A549 (cell line): ENCODE measurements at regions not wholly inside any gene's neighbourhood (a gene's known extent, or its start where the extent isn't known, plus 50 kb on each side); places are given as distances from the start of the nearest gene placed in this dataset.

Experiments
- ATAC-seq, 2 experiments: fragments of 200-7000 bp in 1 of 2; fragments of >200 bp in 1 of 2; cut with Nextera tagmentation in 1 of 2; cut with Tn5 transposase in 1 of 2; 3 replicates each; pipeline versions ENCODE4 v1.8.0 to v1.9.1; 2018 to 2020; ENCODE audit warnings: mild to moderate bottlenecking in 1 of 2, moderate library complexity in 1 of 2
- CTCF ChIA-PET: fragments of 300-600 bp; sonication (Branson Sonifier 250); formaldehyde crosslinking; extraction: SDS; loops from one replicate; lab custom pipeline; 2021; ENCODE audit warnings: antibody characterized with exemption, inconsistent platforms; lab: Yijun Ruan, JAX
- POLR2A ChIA-PET: fragments of 350-600 bp; formaldehyde crosslinking; extraction: SDS; loops from one replicate; lab custom pipeline; 2021; ENCODE audit warnings: antibody characterized with exemption, inconsistent platforms; lab: Yijun Ruan, JAX
- DNase-seq, 2 experiments: peaks; one replicate each; pipeline versions ENCODE4 v3.0.0 to v3.0.0-alpha.2; 2011 to 2016; ENCODE audit warnings: low read depth in 1 of 2, low spot score in 1 of 2
- FAIRE-seq: peaks from 2 replicates; lab custom pipeline; 2011; peaks lifted over from hg19 to GRCh38; lab: Jason Lieb, UNC
- H3K27ac ChIP-seq, 2 experiments: fragments of >200 bp; sonication (Bioruptor Twin); formaldehyde crosslinking; 3 replicates each; pipeline ENCODE4 v1.5.1; 2016 to 2017
- H3K4me1 ChIP-seq: fragments of >200 bp; sonication (Bioruptor Twin); formaldehyde crosslinking; 3 replicates; pipeline ENCODE4 v1.6.1; 2016
- H3K4me2 ChIP-seq: fragments of >200 bp; sonication (Bioruptor Twin); formaldehyde crosslinking; 3 replicates; pipeline ENCODE4 v1.6.1; 2016
- H3K4me3 ChIP-seq: fragments of >200 bp; sonication (Bioruptor Twin); formaldehyde crosslinking; 3 replicates; pipeline ENCODE4 v1.5.1; 2016
- H3K9me3 ChIP-seq: fragments of >200 bp; sonication (Bioruptor Twin); formaldehyde crosslinking; 3 replicates; pipeline ENCODE4 v1.6.1; 2016
- CBX2 ChIP-seq: fragments of 200-600 bp; sonication (generic); IDR thresholded peaks from 2 replicates; pipeline ENCODE4 v1.6.1; 2016; ENCODE audit warnings: low read depth, mild to moderate bottlenecking, borderline replicate concordance
- CEBPB ChIP-seq, 2 experiments: fragments of >200 bp in 1 of 2; sonication (Bioruptor Twin) in 1 of 2; formaldehyde crosslinking in 1 of 2; IDR thresholded peaks; 2 replicates each; pipeline ENCODE4 v1.6.1; 2012 to 2016
- CHD4 ChIP-seq: fragments of 200-600 bp; sonication (generic); IDR thresholded peaks from 2 replicates; pipeline ENCODE4 v1.6.1; 2016; ENCODE audit warnings: antibody characterized with exemption, mild to moderate bottlenecking, borderline replicate concordance
- EHF ChIP-seq: fragments of 250-450 bp; sonication (Bioruptor Pico); IDR thresholded peaks from 2 replicates; pipeline ENCODE4 v1.5.0; 2020; ENCODE audit warnings: mild to moderate bottlenecking
- ESRRA ChIP-seq: fragments of 150-350 bp; IDR thresholded peaks from 2 replicates; pipeline ENCODE4 v1.6.1; 2014; ENCODE audit warnings: mild to moderate bottlenecking, low read length, borderline replicate concordance
- FOSL2 ChIP-seq, 2 experiments: fragments of 450-650 bp in 1 of 2; fragments of >200 bp in 1 of 2; sonication (Bioruptor Twin) in 1 of 2; formaldehyde crosslinking; IDR thresholded peaks; 2 replicates each; pipeline versions ENCODE4 v1.5.0 to v1.6.1; 2016 to 2020; ENCODE audit warnings: mild to moderate bottlenecking in 1 of 2, moderate library complexity in 1 of 2
- GATA3 ChIP-seq: IDR thresholded peaks from 2 replicates; pipeline ENCODE4 v1.6.1; 2012; ENCODE audit warnings: borderline replicate concordance
- HEYL ChIP-seq: fragments of 250-450 bp; sonication (Bioruptor Pico); IDR thresholded peaks from 2 replicates; pipeline ENCODE4 v1.8.0; 2021; ENCODE audit warnings: mild to moderate bottlenecking, moderate library complexity
- JUN ChIP-seq, 2 experiments: fragments of >200 bp; sonication (Bioruptor Twin); formaldehyde crosslinking; IDR thresholded peaks; 2 replicates in 1 of 2; 3 replicates in 1 of 2; pipeline ENCODE4 v1.6.1; 2016 to 2017
- MAZ ChIP-seq: fragments of 150-350 bp; IDR thresholded peaks from 2 replicates; pipeline ENCODE4 v1.6.1; 2014; ENCODE audit warnings: antibody characterized with exemption, low read depth, low read length, borderline replicate concordance
- MYC ChIP-seq: IDR thresholded peaks from 2 replicates; pipeline ENCODE4 v1.6.1; 2012; ENCODE audit warnings: mild to moderate bottlenecking, inconsistent platforms, low read length, improper control_type of control experiment, borderline replicate concordance
- NFE2L2 ChIP-seq: fragments of 150-350 bp; conservative IDR thresholded peaks from 2 replicates; pipeline ENCODE4 v1.6.1; 2014; ENCODE audit warnings: low read length
- POLR2A ChIP-seq: IDR thresholded peaks from 2 replicates; pipeline ENCODE4 v1.6.1; 2012; ENCODE audit warnings: mild to moderate bottlenecking, low read length
- RAD21 ChIP-seq, 2 experiments: fragments of >200 bp in 1 of 2; sonication (Bioruptor Twin) in 1 of 2; formaldehyde crosslinking in 1 of 2; IDR thresholded peaks in 1 of 2; conservative IDR thresholded peaks in 1 of 2; 2 replicates in 1 of 2; 3 replicates in 1 of 2; pipeline ENCODE4 v1.6.1; 2012 to 2018; ENCODE audit warnings: inconsistent platforms in 1 of 2
- RCOR1 ChIP-seq: fragments of 150-350 bp; IDR thresholded peaks from 2 replicates; pipeline ENCODE4 v1.6.1; 2014; ENCODE audit warnings: antibody characterized with exemption, low read length, low read depth
- SMC3 ChIP-seq: fragments of >200 bp; sonication (Bioruptor Twin); formaldehyde crosslinking; IDR thresholded peaks from 3 replicates; pipeline ENCODE4 v1.6.1; 2018; ENCODE audit warnings: inconsistent platforms
- TFCP2L1 ChIP-seq: fragments of 250-450 bp; sonication (Bioruptor Pico); IDR thresholded peaks from 2 replicates; pipeline ENCODE4 v1.5.0; 2021; ENCODE audit warnings: mild to moderate bottlenecking
- TP53 ChIP-seq: fragments of 250-450 bp; sonication (Bioruptor Pico); IDR thresholded peaks from 2 replicates; pipeline ENCODE4 v1.5.0; 2021; ENCODE audit warnings: mild to moderate bottlenecking, moderate library complexity
- ZFP36 ChIP-seq: fragments of 450-650 bp; IDR thresholded peaks from 2 replicates; pipeline ENCODE4 v1.6.1; 2014; ENCODE audit warnings: borderline replicate concordance; ENCODE audit not compliant: partially characterized antibody
- WGBS: methylation state at CpG from one replicate; pipeline ENCODE4 v1.1.6; 2017; ENCODE audit errors: missing lambda C conversion rate; 5-methylcytosine and 5-hydroxymethylcytosine counted together
- TF ChIP-seq, protein P1 (sequence below): fragments of 250-450 bp; sonication (Bioruptor Pico); IDR thresholded peaks from 2 replicates; pipeline ENCODE4 v1.5.0; 2021; ENCODE audit warnings: mild to moderate bottlenecking, moderate library complexity, borderline replicate concordance
- TF ChIP-seq, protein P2 (sequence below): fragments of >200 bp; sonication (Bioruptor Twin); formaldehyde crosslinking; IDR thresholded peaks from 3 replicates; pipeline ENCODE4 v1.5.1; 2016

DNA sequence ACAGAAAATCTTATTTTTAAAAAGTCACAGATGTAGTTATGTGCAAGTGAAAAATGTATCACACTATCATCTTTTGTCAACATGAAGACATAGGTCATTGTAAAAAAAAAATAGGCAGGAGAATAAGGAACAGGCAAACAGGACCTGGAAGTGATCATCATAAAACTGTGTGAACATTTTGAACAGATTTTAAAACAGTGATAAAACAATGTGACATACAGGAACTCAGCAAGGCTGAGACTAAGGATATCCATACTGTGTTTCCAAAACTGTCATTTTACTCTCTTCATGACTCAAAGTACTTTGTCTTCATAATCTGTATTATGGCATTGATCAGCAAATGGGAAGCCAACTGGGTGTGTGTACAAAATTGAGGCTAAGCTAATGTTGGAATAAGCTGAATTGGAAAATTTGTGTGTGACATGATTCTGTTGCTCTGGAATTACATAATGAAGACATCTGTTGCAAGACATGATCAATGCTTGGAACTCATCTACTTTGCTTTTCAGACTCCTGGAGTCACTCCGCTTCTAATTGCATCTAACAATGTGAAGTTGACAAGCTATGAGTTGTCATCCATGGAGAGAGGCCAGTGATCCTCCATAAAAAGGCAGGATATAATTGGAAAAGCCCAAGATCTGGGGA, 978.7 kb upstream of the NUDT12 start:
- Histone ChIP-seq H3K27ac (no peak overlapping the region), H3K4me3 (no peak overlapping the region), H3K4me2 (no peak overlapping the region), H3K4me1 (no peaks in the 10 kb centered on the region)
- no peak for ATAC-seq
- POLR2A ChIA-PET: no interaction called here
- 93% methylated on average over 1 of the region's 1 CpG for WGBS
- no peak for DNase-seq
- no peak for TF ChIP-seq POLR2A
- TF ChIP-seq TFCP2L1: no peak
- TF ChIP-seq, all 56 proteins: peak for 0
- no peak for FAIRE-seq
- CTCF ChIA-PET: no interaction called here
- no peaks in the 10 kb centered on the region for H3K9me3 ChIP-seq

DNA sequence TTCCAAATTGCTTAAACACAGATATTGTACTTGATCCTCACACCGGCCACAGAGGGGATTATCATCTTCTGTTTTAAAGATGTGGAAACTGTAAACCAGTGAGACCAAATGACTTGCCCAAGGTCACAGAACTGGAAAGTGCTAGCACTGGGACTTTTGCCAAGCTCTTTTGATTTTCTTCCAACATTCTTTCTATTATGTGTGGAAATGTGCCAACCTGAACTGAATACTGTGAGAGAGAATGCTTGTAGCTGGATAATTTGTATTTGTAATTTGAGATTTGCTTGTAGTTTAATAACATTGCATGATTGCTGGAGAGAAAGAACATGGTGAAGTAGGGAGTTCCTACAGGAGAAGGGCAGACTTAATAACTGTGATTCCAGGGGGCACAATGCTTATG, 977.9 kb upstream of the NUDT12 start:
- H3K4me2 ChIP-seq: no peak overlapping the region
- ChIA-PET POLR2A (no interaction called here), CTCF (no interaction called here)
- H3K27ac ChIP-seq: no peak overlapping the region
- no peak overlapping the region for H3K4me3 ChIP-seq
- TF ChIP-seq POLR2A (no peak), CBX2 (no peak), ZFP36 (no peak), RAD21 (conservative IDR thresholded peaks at IDR 0.05 in 1 of 2, IDR thresholded peaks at IDR 0.05 in 1 of 2) (no peak), RCOR1 (no peak), JUN (IDR thresholded peaks at IDR 0.05) (no peak), EHF (CRISPR knock-in tag) (no peak)
- no peak for ATAC-seq
- no peak for FAIRE-seq
- no peak for DNase-seq
- H3K4me1 ChIP-seq: no peaks in the 10 kb centered on the region
- no peaks in the 10 kb centered on the region for H3K9me3 ChIP-seq
- WGBS: 6% methylated on average over 1 of the region's 1 CpG

DNA sequence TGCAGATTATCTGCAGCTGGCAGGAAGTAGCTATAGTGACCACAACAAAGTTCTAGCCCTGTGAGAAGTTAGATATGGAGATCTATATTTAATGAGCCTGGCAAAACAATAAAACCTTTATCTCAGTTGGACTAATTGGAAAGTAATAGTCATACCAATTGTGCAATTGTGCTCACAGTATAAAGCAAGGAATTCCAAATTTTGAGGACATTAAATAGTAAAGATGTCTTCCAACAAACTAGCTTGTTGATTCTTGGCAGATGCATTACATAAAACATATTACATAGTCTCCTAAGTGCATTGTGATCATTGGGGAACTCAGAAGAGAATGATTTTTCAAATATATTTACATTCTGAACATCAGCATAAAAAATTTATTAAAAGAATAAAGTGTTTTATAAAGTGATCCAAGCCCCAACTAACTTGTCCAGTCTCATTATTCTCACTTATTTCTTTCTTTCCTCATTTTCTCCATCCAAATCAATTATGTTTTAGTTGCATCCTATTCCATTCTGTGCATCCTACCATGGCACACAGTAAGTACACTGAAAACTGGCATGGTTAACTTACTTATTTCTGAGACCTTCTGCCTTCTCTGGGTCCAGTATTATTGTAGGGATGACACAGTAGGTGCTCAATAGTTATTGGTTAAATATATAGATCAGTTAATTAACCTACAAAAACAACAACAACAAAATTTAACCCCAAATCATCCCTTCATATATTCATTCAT, 977.2 kb upstream of the NUDT12 start:
- no peaks in the 10 kb centered on the region for H3K9me3 ChIP-seq
- ATAC-seq (no peak), FAIRE-seq (no peak), DNase-seq (no peak)
- H3K4me1 ChIP-seq: no peaks in the 10 kb centered on the region
- H3K4me2 ChIP-seq: no peak overlapping the region
- H3K27ac ChIP-seq: no peak overlapping the region
- no peak overlapping the region for H3K4me3 ChIP-seq
- POLR2A ChIA-PET: no interaction called here
- CTCF ChIA-PET: no interaction called here
- TF ChIP-seq TP53 (CRISPR knock-in tag) (no peak), MYC (no peak), GATA3 (no peak), ESRRA (no peak), EHF (CRISPR knock-in tag) (no peak), HEYL (CRISPR knock-in tag) (no peak), SMC3 (no peak), FOSL2 (IDR thresholded peaks at IDR 0.05) (no peak), FOSL2 (CRISPR knock-in tag; IDR thresholded peaks at IDR 0.05) (no peak), RAD21 (conservative IDR thresholded peaks at IDR 0.05 in 1 of 2, IDR thresholded peaks at IDR 0.05 in 1 of 2) (no peak), CEBPB (IDR thresholded peaks at IDR 0.05) (no peak), NFE2L2 (no peak), MAZ (no peak), CHD4 (no peak)
- TF ChIP-seq, protein P1, sequence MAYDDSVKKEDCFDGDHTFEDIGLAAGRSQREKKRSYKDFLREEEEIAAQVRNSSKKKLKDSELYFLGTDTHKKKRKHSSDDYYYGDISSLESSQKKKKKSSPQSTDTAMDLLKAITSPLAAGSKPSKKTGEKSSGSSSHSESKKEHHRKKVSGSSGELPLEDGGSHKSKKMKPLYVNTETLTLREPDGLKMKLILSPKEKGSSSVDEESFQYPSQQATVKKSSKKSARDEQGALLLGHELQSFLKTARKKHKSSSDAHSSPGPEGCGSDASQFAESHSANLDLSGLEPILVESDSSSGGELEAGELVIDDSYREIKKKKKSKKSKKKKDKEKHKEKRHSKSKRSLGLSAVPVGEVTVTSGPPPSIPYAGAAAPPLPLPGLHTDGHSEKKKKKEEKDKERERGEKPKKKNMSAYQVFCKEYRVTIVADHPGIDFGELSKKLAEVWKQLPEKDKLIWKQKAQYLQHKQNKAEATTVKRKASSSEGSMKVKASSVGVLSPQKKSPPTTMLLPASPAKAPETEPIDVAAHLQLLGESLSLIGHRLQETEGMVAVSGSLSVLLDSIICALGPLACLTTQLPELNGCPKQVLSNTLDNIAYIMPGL (CRISPR knock-in tag): no peak
- TF ChIP-seq, protein P2, sequence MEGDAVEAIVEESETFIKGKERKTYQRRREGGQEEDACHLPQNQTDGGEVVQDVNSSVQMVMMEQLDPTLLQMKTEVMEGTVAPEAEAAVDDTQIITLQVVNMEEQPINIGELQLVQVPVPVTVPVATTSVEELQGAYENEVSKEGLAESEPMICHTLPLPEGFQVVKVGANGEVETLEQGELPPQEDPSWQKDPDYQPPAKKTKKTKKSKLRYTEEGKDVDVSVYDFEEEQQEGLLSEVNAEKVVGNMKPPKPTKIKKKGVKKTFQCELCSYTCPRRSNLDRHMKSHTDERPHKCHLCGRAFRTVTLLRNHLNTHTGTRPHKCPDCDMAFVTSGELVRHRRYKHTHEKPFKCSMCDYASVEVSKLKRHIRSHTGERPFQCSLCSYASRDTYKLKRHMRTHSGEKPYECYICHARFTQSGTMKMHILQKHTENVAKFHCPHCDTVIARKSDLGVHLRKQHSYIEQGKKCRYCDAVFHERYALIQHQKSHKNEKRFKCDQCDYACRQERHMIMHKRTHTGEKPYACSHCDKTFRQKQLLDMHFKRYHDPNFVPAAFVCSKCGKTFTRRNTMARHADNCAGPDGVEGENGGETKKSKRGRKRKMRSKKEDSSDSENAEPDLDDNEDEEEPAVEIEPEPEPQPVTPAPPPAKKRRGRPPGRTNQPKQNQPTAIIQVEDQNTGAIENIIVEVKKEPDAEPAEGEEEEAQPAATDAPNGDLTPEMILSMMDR: no peak
- TF ChIP-seq, all 56 proteins: peak for 0
